ENCODE measurements at regions not wholly inside any gene's neighbourhood (a gene's known extent, or its start where the extent isn't known, plus 50 kb on each side); places are given as distances from the start of the nearest gene placed in this dataset.
"Not testable (repeated sequence)": the region's sequence is repeated elsewhere in the genome, so short reads cannot be mapped to it uniquely, and the experiment has no call there.

DNA sequence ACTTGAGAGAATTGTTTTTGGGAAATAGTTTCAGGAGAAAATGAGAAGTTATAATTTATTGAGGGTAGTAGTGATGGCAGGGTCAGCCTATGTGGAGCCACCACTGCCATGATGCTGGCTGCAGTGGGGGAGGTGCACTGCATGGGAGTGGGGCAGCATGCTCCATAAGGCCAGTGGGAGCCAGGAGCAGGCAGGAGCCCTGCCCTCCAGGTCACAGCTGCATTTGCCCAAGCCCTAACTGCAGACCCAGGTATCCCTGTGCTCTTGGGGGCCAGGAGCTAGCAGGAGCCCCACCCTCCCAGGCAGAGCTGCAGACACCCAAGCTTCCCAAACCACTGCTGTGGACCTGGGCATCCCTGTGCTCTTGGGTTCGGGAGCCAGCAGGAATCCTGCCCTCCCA, 757.3 kb upstream of the CRIM1 start:
- Histone ChIP-seq H3K4me3 (no peak overlapping the region), H3K9me3 (peaks cover 0 to 26% (median 8%) of the 10 kb centered on the region in 11 donors), H3K27ac (no peak overlapping the region), H3K4me1 (no peaks in the 10 kb centered on the region), H3K27me3 (no peaks in the 10 kb centered on the region), H3K36me3 (no peaks in the 10 kb centered on the region)
- no peak for ATAC-seq
- intact Hi-C loops (cut with DNase I), result no loop called here
- no peak for TF ChIP-seq CTCF (IDR thresholded peaks at IDR 0.05)
- WGBS, 2 donors, result 63 to 67% methylated on average over 1 of the region's 1 CpG
- no peak for DNase-seq

- Histone ChIP-seq H3K4me1 (no peaks in the 10 kb centered on the region), H3K27me3 (no peaks in the 10 kb centered on the region), H3K27ac (no peak overlapping the region), H3K36me3 (no peaks in the 10 kb centered on the region), H3K9me3 (peaks cover 0 to 32% (median 8%) of the 10 kb centered on the region in 11 donors), H3K4me3 (no peak overlapping the region)
- ATAC-seq, result no peak
- no peak for TF ChIP-seq CTCF (IDR thresholded peaks at IDR 0.05)
- intact Hi-C loops (cut with DNase I), result no loop called here
- WGBS, 2 donors, result 77 to 83% methylated on average over 1 of the region's 1 CpG
- DNase-seq, result no peak
Observed at GRCh38 chr2:35591886-35592285, 763.7 kb upstream of the CRIM1 start.

DNA sequence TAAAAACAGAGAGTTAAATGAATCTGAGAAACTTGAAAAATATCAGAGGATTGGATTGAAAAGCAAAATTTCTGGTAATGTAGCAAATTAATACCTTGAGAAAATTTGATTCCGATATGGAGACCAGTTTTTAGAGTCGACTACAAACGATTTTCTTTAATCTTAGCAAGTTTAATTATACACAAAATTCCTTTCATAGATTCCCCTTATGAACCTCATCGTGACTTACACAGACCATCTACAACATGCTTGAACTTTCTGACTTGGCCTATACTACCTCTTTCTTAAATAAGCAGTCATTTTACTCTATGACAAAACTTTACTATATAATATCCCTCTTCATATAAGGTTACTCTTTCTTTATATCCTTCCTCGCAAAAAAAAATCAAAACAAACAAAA, 769.6 kb upstream of the CRIM1 start:
- H3K4me3 ChIP-seq, result no peak overlapping the region
- WGBS, 2 donors, result 78 to 79% methylated on average over 5 of the region's 5 CpGs
- H3K27me3 ChIP-seq, result no peaks in the 10 kb centered on the region
- no peak overlapping the region for H3K27ac ChIP-seq
- ATAC-seq (no peak), DNase-seq (no peak)
- intact Hi-C loops (cut with DNase I), result no loop called here
- no peaks in the 10 kb centered on the region for H3K36me3 ChIP-seq
- peaks cover 0 to 34% (median 0%) of the 10 kb centered on the region in 11 donors for H3K9me3 ChIP-seq
- no peak for TF ChIP-seq CTCF (IDR thresholded peaks at IDR 0.05)
- H3K4me1 ChIP-seq, result no peaks in the 10 kb centered on the region

DNA sequence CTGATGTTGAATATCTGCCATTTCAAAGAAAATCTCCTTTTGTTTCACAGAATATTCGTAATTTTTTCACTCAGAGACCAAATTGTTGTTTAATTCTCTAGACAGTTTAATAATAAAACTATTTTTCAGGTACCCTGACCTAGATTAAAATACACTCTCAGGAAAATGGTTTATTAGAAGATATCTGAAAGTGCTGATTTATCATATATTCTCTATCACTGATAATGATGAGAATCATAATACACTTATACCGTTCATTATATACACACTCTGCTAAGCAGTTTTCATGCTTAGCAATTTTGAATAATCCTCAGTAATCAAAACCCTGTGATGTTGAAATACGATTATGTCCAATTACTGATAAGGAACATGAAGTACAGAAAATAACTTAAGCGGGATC, 772.9 kb upstream of the CRIM1 start:
- H3K27ac ChIP-seq, result no peak overlapping the region
- H3K27me3 ChIP-seq, result no peaks in the 10 kb centered on the region
- no peaks in the 10 kb centered on the region for H3K4me1 ChIP-seq
- DNase-seq (no peak), ATAC-seq (no peak)
- H3K36me3 ChIP-seq, result no peaks in the 10 kb centered on the region
- no peak overlapping the region for H3K4me3 ChIP-seq
- 71 to 74% methylated on average over 4 of the region's 4 CpGs for WGBS, 2 donors
- intact Hi-C loops (cut with DNase I), result no loop called here
- TF ChIP-seq CTCF (IDR thresholded peaks at IDR 0.05), result no peak
- H3K9me3 ChIP-seq, result peaks cover 0 to 28% (median 0%) of the 10 kb centered on the region in 11 donors

- WGBS, 2 donors, result 78% methylated on average over 2 of the region's 2 CpGs
- intact Hi-C loops (cut with DNase I), result no loop called here
Observed at GRCh38 chr2:35580956-35581355, 774.6 kb upstream of the CRIM1 start.

DNA sequence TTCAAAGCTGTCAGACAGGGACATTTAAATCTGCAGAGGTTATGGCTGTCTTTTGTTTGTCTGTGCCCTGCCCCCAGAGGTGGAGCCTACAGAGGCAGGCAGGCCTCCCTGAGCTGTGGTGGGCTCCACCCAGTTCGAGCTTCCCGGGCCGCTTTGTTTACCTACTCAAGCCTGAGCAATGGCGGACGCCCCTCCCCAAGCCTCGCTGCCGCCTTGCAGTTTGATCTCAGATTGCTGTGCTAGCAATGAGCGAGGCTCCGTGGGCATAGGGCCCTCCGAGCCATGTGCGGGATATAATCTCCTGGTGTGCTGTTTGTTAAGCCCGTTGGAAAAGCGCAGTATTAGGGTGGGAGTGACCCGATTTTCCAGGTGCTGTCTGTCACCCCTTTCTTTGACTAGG, 787.0 kb upstream of the CRIM1 start:
- DNase-seq; H3K4me1 ChIP-seq; H3K27me3 ChIP-seq; ATAC-seq; intact Hi-C loops (cut with DNase I); H3K27ac ChIP-seq; H3K4me3 ChIP-seq; H3K36me3 ChIP-seq: not testable (repeated sequence)
- peaks cover 0 to 23% (median 3%) of the 10 kb centered on the region in 11 donors for H3K9me3 ChIP-seq
- 83 to 90% methylated on average over 14 of the region's 14 CpGs for WGBS, 2 donors

More at GRCh38 chr2:35580956-35581355, 774.6 kb upstream of the CRIM1 start:
- Histone ChIP-seq H3K27ac (no peak overlapping the region), H3K4me1 (no peaks in the 10 kb centered on the region), H3K4me3 (no peak overlapping the region), H3K27me3 (no peaks in the 10 kb centered on the region), H3K36me3 (no peaks in the 10 kb centered on the region), H3K9me3 (peaks cover 0 to 16% (median 0%) of the 10 kb centered on the region in 11 donors)
- no peak for DNase-seq
- no peak for ATAC-seq
- TF ChIP-seq CTCF (IDR thresholded peaks at IDR 0.05), result no peak

Data from heart right ventricle (tissue), 16 donors.